ENCODE measurements at regions not wholly inside any gene's neighbourhood (a gene's known extent, or its start where the extent isn't known, plus 50 kb on each side); places are given as distances from the start of the nearest gene placed in this dataset.
A peak's percentile ranks its signal among the peaks of the same experiment; 100 is the strongest.

DNA sequence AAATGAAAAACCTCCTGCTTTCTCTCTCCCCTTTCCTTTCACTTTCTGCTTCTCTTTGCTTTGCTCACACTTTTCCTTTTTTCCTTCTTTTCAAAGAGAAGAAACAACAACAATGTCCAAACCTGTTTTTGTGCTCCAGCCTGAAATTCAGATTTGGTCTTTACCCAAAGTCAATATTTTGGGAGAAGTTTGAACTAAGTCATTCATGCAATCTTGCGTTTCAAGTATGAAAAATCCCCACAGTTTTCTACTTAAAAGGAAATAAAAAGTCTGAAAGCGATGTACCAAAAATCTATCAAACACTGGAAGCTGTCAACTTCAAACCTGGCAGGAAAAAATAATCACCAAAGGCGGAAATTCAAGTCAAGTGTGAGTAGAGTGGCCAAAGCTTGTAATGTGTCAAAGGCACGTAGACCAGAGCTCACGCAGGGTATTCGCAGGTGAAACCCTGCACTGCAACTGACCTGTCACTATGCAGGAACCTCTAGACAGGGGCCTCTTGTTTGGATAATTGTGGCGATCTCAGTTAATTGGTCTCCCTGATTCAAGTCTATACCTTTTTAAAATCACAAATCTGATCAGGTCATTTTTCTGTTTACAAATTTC lies 118.8 kb upstream of the GALNT15 start:
- DNase-seq (ENCODE audit: low read depth) = no peak

DNA sequence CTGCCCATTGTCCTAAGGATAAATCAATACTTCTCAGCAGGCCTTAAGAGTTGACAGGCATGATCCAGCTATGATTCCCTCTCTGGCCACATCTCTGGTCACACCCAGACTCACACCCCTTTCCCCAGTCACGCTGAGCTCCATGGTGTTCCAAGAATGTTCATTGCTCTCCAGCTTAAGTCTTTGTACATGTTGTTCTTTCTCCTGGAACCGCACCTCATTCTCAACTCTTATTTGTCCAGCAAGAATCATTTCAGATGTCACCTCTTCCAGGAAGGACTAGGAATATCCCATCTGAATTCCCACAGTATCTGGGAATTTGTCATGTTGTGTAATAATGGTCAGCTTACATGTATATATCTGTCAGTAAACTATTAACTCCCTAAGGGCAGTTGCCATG lies 118.3 kb upstream of the GALNT15 start:
- no peak for DNase-seq (ENCODE audit: low read depth)

DNA sequence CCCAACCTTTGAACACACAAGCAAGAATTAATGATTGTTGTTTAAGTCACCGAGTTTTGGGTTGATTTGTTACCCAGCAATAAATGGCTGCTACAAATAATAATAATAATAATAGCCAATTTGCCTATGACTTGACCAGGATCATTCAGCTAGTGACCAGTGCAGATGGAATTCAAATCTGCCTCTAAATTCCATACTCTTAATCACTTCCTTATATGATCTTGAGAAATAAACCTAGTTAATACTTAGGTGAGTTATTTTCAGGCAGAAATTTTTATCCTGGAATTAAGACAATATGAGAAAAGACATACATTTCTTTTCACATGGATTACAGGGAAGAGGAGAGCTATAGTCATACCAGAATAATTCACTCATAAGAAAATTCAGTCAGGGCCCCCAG lies 116.0 kb upstream of the GALNT15 start:
- DNase-seq (ENCODE audit: low read depth) = no peak

DNA sequence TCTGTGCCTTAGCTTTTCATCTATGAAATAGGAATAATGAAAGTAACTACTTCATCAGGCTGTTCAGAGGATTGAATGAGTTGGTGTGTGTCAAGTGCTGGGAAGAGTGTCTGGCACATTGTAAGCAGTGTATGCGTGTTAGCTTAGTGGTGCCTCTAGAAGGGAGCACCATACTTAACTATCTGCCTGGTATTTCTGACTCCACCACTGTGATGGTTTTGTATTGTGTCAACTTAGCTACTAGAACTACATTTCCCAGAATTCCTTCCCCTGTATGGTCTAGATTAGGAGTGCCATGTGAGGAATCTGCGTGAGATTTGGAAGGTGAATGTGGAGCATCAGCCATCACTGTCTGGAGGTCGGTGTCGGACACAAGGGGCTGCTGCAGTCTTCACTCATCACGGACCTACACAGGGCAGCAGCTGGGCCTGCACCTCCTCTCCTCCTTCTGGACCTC lies 115.4 kb upstream of the GALNT15 start:
- DNase-seq (ENCODE audit: low read depth) = peak; percentile 33

GRCh38 chr3:16059711-16060357 lies 114.6 kb upstream of the GALNT15 start:
- no peak for DNase-seq (ENCODE audit: low read depth)

DNA sequence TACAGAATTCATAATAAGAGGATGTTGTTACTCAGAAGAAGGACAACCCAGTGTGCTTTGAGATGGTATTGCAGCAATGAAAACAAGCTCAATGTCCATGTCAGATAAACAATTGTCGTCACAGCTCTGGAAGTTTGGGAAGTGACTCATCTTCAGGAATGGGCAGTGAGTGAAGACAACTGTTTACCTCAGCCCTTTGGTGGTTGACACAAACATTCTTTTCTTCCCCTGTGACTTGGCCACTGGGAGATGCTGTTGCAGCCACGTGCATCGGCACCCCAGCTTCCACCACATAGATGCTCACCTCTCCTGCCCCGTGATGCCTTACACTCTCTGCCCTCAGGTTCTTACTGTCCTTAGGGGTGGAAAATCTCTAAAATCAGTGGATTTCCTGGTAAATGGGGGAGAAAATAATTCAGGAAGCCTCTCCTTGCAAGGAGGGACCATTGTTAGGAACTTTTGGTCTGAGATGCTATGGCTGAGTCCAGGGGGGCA lies 114.1 kb upstream of the GALNT15 start:
- peak; percentile 99 for DNase-seq (ENCODE audit: low read depth)

GRCh38 chr3:16060945-16061344 lies 113.5 kb upstream of the GALNT15 start:
- DNase-seq (ENCODE audit: low read depth) = peak; percentile 81

DNA sequence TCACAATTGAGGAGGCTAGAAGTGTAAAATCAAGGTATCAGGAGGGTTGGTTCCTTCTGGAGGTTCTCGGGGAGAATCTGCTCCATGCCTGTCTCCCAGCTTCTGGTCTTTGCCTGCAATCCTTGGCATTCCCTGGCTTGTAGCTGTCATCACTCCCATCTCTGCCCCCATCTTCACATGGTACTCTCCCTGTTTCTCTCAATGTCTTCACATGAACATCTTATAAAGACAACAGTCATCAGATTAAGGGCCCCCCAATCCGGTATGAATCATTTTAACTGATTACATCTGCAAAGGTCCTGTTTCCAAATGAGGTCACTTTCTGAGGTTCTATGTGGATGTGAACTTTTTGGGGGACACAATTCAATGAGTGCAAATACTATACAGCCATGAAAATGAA lies 113.0 kb upstream of the GALNT15 start:
- DNase-seq (ENCODE audit: low read depth) = peak; percentile 4

- no peak for DNase-seq (ENCODE audit: low read depth)
Measured at GRCh38 chr3:16063603-16064002, 110.9 kb upstream of the GALNT15 start.

DNA sequence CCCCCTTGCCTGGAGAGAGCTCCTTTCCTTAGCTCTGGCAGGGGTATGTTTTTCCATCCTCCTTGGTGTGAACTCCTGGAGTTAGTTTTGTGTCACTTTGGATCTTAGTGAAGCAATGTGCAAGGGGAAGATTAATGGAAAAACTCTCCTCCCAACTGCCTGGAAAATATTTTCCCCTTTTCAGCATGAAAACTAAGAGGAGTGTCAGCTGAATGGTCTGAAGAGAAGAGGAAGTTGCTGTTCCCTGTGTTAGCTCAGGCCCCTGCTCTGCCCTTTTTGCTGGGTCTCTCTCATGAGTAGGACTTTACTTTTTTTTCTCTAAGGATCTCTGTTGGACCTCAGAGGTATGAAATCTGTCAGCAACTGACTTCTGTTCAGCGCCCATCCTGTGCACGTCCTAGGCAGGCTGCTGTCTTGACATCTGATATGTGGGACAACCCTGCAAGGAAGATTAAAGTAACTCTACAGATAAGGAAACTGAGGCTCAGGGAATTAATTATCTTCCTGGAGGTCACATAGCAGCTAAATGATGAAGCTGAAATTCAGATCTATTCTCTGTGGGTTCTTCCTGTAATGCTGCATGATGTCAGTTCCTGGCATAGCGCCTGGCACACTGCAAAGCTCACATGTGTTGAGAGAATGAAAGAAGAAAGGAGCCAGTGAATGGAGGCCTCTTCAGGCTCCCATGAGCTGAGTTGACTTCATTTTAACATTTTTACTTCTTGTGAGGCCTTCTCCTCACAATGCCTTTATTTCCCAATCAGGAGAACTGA lies 109.7 kb upstream of the GALNT15 start:
- DNase-seq (ENCODE audit: low read depth) = peak; percentile 85

DNA sequence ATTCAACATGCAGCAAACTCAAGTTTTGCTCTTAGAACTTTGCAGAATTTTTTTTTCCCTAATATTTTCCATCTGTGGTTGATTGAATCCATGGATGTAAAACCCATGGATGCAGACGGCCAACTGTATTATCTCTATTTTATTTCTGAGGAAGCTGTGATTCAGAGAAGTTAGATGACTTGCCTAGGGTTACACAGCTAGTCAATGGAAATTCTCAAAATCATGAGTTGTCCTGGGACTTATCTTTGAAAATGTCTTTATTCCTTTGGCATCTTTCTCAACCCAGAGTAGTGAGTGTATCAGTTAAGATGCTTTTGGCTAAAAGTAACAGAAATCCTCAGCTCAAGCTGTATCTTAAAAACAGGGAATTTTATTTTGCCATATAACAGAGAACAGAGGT lies 107.9 kb upstream of the GALNT15 start:
- no peak for DNase-seq (ENCODE audit: low read depth)

GRCh38 chr3:16066975-16067374 lies 107.5 kb upstream of the GALNT15 start:
- DNase-seq (ENCODE audit: low read depth) = peak; percentile 67

GRCh38 chr3:16067837-16068471 lies 106.5 kb upstream of the GALNT15 start:
- peak; percentile 99 for DNase-seq (ENCODE audit: low read depth)

DNA sequence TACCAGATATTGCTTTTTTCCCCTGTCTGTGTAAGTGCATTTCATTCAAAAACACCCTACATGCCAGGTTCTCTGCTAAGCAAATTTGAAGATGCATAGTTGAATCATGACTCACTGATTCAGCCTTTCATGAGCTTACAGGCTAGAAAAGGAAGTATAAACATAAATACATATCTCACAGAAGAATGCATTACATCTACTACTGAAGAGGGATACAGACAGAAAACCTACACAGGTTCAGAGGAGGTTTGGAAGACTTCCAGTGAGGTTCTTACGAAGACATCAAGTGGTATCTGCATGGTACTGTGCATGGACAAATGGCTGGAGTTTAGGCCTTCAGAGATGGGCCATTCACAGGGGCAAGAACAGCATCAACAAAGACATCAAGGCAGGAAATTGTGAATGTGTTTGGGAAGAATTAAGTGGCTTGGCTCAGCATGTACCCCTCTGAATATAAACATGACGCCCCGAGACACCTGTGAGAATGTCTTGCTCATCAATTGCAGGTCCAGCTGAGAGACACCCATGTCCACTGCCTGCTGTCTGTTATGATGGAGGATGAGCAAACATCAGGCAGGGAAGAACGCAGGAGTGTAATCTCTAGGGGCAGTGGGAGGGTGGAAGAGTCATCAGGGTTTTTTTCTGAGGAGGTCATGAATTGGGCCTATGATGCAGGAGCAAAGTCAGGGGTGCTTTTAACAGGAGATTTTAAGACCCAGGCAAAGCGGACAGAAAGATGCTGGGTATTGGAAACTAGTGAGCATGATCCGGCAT lies 105.1 kb upstream of the GALNT15 start:
- DNase-seq (ENCODE audit: low read depth) = peak; percentile 89

DNA sequence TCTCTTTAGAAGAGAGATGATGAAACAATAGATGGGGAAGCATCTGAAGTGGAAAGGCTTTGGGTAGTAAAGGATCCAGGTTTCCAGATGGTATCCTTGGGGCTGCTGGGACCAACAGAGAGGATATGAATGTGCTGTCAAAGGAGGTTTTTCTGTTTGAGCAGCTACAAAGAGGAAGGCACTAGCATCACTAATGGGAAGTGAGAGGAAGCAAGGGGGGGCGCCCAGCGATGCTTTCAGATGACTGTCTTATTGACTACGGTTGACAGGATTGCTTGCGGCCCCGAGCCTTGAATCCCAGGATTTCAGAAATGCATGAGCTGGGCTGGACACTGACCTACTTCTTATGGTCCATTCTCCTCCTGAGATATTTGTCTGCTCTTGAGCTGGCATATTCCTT lies 103.8 kb upstream of the GALNT15 start:
- no peak for DNase-seq (ENCODE audit: low read depth)

DNA sequence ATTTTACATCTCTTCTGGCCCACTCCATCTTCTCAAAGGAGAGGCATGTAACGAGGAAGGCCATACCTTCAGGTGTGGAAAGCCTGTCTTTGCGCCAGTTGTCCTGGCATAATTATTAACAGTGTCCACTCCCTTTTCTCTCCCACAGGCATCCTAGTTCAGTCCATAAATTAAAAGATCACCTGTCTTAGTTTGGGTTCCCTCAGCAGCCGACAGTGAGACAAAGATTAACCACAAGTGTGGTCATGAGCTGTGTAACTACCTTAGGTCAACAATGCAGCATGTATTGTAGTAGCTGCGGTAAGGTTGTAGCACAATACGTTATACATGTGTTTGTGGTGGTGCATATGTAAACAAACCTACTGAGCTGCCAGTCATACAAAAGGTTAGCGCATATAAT lies 103.3 kb upstream of the GALNT15 start:
- DNase-seq (ENCODE audit: low read depth) = peak; percentile 63

DNA sequence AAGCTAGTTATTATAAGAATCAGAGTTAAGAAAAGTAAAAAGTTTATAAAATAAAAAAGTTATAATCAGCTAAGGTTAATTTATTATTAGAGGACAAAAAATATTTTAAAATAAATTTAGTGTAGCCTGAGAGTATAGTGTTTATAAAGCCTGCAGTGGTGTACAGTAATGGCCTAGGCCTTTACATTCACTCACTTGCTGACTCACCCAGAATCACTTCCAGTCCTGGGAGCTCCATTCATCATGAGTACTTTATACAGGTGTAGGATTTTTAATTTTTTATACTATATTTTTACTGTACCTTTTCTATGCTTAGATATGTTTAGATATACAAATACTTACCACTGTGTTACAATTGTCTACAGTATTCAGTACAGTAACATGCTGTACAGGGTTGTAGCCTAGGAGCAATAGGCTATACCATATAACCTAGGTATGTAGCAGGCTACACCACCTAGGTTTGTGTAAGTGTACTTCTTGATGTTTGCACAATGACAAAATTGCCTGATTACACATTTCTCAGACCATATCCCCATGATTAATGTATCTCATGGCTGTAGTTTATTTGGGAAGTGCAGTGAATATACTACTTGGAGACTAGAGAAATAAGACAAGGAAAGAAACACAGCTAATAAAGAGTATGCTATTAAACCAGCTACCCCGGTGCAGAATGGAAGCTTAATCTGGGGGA lies 101.9 kb upstream of the GALNT15 start:
- DNase-seq (ENCODE audit: low read depth) = peak; percentile 44

- DNase-seq (ENCODE audit: low read depth) = peak; percentile 49
Measured at GRCh38 chr3:16073203-16073602, 101.3 kb upstream of the GALNT15 start.

DNA sequence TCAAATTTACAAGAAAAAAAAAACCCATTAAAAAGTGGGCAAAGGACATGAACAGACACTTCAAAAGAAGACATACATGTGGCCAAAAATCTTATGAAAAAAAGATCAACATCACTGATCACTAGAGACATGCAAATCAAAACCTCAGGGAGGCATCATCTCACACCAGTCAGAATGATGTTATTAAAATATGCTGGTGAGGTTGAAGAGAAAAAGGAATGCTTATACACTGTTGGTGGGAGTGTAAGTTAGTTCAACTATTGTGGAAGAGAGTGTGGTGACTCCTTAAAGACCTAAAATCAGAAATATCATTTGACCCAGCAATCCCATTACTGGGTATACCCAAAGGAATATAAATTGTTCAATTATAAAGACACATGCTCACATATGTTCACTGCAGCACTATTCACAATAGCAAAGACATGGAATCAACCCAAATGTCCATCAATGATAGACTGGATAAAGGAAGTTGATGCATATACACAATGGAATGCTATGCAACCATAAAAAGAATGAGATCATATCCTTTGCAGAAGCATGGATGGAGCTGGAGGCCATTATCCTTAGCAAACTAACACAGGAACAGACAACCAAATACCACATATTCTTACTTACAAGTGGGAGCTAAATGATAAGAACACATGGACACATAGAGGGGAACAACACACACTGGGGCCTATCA lies 100.3 kb upstream of the GALNT15 start:
- peak; percentile 76 for DNase-seq (ENCODE audit: low read depth)

DNA sequence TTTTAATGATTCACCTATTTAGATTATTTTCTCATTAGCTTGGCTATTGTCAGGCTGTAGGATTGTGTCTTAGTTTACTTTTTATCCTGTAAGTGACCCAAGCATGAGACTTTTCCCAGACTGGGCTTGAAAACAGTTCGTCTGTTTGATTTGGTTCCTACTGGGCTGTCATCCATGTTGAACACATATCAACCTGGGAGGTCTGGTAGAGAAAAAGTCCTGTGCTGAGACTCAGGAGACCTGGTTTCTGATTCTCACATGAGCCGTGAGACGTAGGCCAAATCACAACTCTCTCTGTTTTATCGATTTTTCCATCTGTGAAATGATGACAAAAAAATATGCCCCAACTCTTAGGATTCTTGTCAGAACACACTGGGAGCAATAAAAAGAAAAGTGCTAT lies 98.8 kb upstream of the GALNT15 start:
- DNase-seq (ENCODE audit: low read depth) = no peak
